ENCODE measurements at regions not wholly inside any gene's neighbourhood (a gene's known extent, or its start where the extent isn't known, plus 50 kb on each side); places are given as distances from the start of the nearest gene placed in this dataset.
A peak's percentile ranks its signal among the peaks of the same experiment; 100 is the strongest.

- Histone ChIP-seq H3K36me3 (ENCODE audit: low read depth) (no peaks in the 10 kb centered on the region), H3K4me3 (ENCODE audit: severe bottlenecking) (no peak overlapping the region), H3K9me3 (ENCODE audit: severe bottlenecking) (no peaks in the 10 kb centered on the region), H3K27me3 (ENCODE audit: insufficient read depth, poor library complexity, severe bottlenecking) (no peaks in the 10 kb centered on the region), H3K4me1 (ENCODE audit: insufficient read depth, poor library complexity, severe bottlenecking) (no peaks in the 10 kb centered on the region), H3K27ac (ENCODE audit: poor library complexity, severe bottlenecking) (no peak overlapping the region)
- no peak for TF ChIP-seq CTCF (IDR thresholded peaks at IDR 0.05; ENCODE audit: poor library complexity, severe bottlenecking)
- ATAC-seq (ENCODE audit: low read depth) (no peak), DNase-seq (ENCODE audit: low spot score) (no peak)
These were observed 167.0 kb upstream of the HDAC4 start for GRCh38 chr2:239567786-239568185.

GRCh38 chr2:239566995-239567568 lies 166.3 kb upstream of the HDAC4 start:
- H3K4me3 ChIP-seq (ENCODE audit: severe bottlenecking): no peak overlapping the region
- H3K4me1 ChIP-seq (ENCODE audit: insufficient read depth, poor library complexity, severe bottlenecking): no peaks in the 10 kb centered on the region
- no peak overlapping the region for H3K27ac ChIP-seq (ENCODE audit: poor library complexity, severe bottlenecking)
- TF ChIP-seq CTCF (IDR thresholded peaks at IDR 0.05; ENCODE audit: poor library complexity, severe bottlenecking): no peak
- no peaks in the 10 kb centered on the region for H3K9me3 ChIP-seq (ENCODE audit: severe bottlenecking)
- H3K27me3 ChIP-seq (ENCODE audit: insufficient read depth, poor library complexity, severe bottlenecking): no peaks in the 10 kb centered on the region
- DNase-seq (ENCODE audit: low spot score) (no peak), ATAC-seq (ENCODE audit: low read depth) (peak; percentile 44; the same call in 2 of the 3 replicates)
- no peaks in the 10 kb centered on the region for H3K36me3 ChIP-seq (ENCODE audit: low read depth)

- Histone ChIP-seq H3K27ac (ENCODE audit: poor library complexity, severe bottlenecking) (no peak overlapping the region), H3K27me3 (ENCODE audit: insufficient read depth, poor library complexity, severe bottlenecking) (no peaks in the 10 kb centered on the region), H3K36me3 (ENCODE audit: low read depth) (no peaks in the 10 kb centered on the region), H3K9me3 (ENCODE audit: severe bottlenecking) (no peaks in the 10 kb centered on the region), H3K4me1 (ENCODE audit: insufficient read depth, poor library complexity, severe bottlenecking) (no peaks in the 10 kb centered on the region), H3K4me3 (ENCODE audit: severe bottlenecking) (no peak overlapping the region)
- DNase-seq (ENCODE audit: low spot score) (peak; percentile 34), ATAC-seq (ENCODE audit: low read depth) (no peak)
- no peak for TF ChIP-seq CTCF (IDR thresholded peaks at IDR 0.05; ENCODE audit: poor library complexity, severe bottlenecking)
These were observed 165.6 kb upstream of the HDAC4 start for GRCh38 chr2:239566162-239566994.

GRCh38 chr2:239564587-239564986 lies 163.8 kb upstream of the HDAC4 start:
- TF ChIP-seq CTCF (IDR thresholded peaks at IDR 0.05; ENCODE audit: poor library complexity, severe bottlenecking): no peak
- no peak overlapping the region for H3K4me3 ChIP-seq (ENCODE audit: severe bottlenecking)
- DNase-seq (ENCODE audit: low spot score): no peak
- ATAC-seq (ENCODE audit: low read depth): no peak
- no peaks in the 10 kb centered on the region for H3K4me1 ChIP-seq (ENCODE audit: insufficient read depth, poor library complexity, severe bottlenecking)
- no peak overlapping the region for H3K27ac ChIP-seq (ENCODE audit: poor library complexity, severe bottlenecking)
- H3K27me3 ChIP-seq (ENCODE audit: insufficient read depth, poor library complexity, severe bottlenecking): no peaks in the 10 kb centered on the region
- no peaks in the 10 kb centered on the region for H3K9me3 ChIP-seq (ENCODE audit: severe bottlenecking)
- H3K36me3 ChIP-seq (ENCODE audit: low read depth): no peaks in the 10 kb centered on the region

DNA sequence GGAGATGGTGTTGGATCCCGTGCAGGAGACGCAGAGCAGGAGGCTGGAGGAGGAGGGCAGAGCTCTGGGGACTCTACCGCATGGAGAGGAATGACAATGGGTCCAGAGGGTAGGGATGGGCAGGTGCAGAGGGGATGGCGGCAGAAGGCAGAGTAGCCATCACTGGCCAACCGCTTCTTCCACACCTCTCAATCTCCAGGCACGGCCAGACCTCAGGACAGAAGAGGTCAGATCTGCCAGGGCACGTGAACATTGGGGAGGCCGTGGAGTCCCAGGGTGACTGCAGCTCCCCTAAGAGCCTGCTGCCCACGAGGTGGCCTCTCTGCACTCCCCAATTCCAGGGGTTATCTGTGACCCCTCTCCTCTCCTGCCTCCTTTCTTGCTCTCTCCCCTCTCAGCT lies 162.7 kb upstream of the HDAC4 start:
- H3K27ac ChIP-seq (ENCODE audit: poor library complexity, severe bottlenecking): no peak overlapping the region
- ATAC-seq (ENCODE audit: low read depth): no peak
- no peaks in the 10 kb centered on the region for H3K9me3 ChIP-seq (ENCODE audit: severe bottlenecking)
- TF ChIP-seq CTCF (IDR thresholded peaks at IDR 0.05; ENCODE audit: poor library complexity, severe bottlenecking): no peak
- H3K4me1 ChIP-seq (ENCODE audit: insufficient read depth, poor library complexity, severe bottlenecking): no peaks in the 10 kb centered on the region
- no peaks in the 10 kb centered on the region for H3K36me3 ChIP-seq (ENCODE audit: low read depth)
- H3K4me3 ChIP-seq (ENCODE audit: severe bottlenecking): no peak overlapping the region
- DNase-seq (ENCODE audit: low spot score): no peak
- no peaks in the 10 kb centered on the region for H3K27me3 ChIP-seq (ENCODE audit: insufficient read depth, poor library complexity, severe bottlenecking)
